Thymus (tissue), 11 donors: ENCODE measurements at regions not wholly inside any gene's neighbourhood (a gene's known extent, or its start where the extent isn't known, plus 50 kb on each side); places are given as distances from the start of the nearest gene placed in this dataset.

Experiments
- DNase-seq, 9 donors: peaks; one replicate each; pipeline ENCODE4 v3.0.0-alpha.2; 2013; ENCODE audit warnings: low spot score in 9 of 9, low read depth in 6 of 9, missing footprints in 1 of 9
- H3K27ac ChIP-seq, 2 donors: one replicate each; pipeline ENCODE4 v1.5.1; 2013; ENCODE audit warnings: control low read depth in 1 of 2, low read depth in 1 of 2, low read length in 1 of 2, mild to moderate bottlenecking in 1 of 2, moderate library complexity in 1 of 2
- H3K27me3 ChIP-seq, 2 donors: one replicate each; pipeline ENCODE4 v1.5.1; 2013; ENCODE audit warnings: low read length in 1 of 2; ENCODE audit not compliant: control insufficient read depth in 2 of 2, insufficient read depth in 1 of 2
- H3K36me3 ChIP-seq, 2 donors: one replicate each; pipeline ENCODE4 v1.5.1; 2013; ENCODE audit warnings: low read length in 1 of 2, mild to moderate bottlenecking in 1 of 2, moderate library complexity in 1 of 2; ENCODE audit not compliant: control insufficient read depth in 2 of 2, insufficient read depth in 2 of 2
- H3K4me1 ChIP-seq, 2 donors: one replicate each; pipeline ENCODE4 v1.5.1; 2013; ENCODE audit warnings: low read length in 2 of 2; ENCODE audit not compliant: control insufficient read depth in 2 of 2, insufficient read depth in 2 of 2
- H3K4me3 ChIP-seq, 2 donors: one replicate each; pipeline ENCODE4 v1.5.1; 2013; ENCODE audit warnings: low read length in 2 of 2, control low read depth in 1 of 2, mild to moderate bottlenecking in 1 of 2
- H3K9me3 ChIP-seq, 2 donors: one replicate each; pipeline ENCODE4 v1.5.1; 2013; ENCODE audit warnings: low read length in 1 of 2, mild to moderate bottlenecking in 1 of 2; ENCODE audit not compliant: control insufficient read depth in 2 of 2, insufficient read depth in 1 of 2
- WGBS: extraction: QIAGEN DNeasy Blood & Tissue Kit; methylation state at CpG from one replicate; pipeline ENCODE4 v1.1.7; 2013; 5-methylcytosine and 5-hydroxymethylcytosine counted together
- donor health status: healthy.

DNA sequence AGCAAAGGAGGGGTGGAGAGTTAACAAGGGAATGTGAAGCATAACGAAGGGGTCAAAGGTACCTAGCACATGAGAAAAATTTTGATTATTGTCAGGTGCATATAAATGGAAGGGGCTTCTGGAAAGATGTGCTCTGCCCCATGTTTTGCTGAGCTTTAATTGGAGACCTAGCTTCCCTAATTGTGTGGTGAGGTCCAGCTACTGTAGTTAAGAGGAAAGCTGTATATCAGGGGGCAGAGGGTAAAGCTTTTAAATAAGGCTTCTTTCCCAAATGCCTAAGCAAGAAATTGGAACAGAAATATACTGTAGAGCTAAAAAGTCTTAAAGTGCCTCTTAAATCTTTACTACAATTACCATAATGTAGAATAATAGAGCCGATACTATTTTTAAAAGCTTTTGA, 267.2 kb downstream of the MAT2B start:
- Histone ChIP-seq H3K36me3 (no peaks in the 10 kb centered on the region), H3K27ac (no peak overlapping the region), H3K27me3 (no peaks in the 10 kb centered on the region), H3K4me3 (no peak overlapping the region), H3K9me3 (no peaks in the 10 kb centered on the region), H3K4me1 (no peaks in the 10 kb centered on the region)
- WGBS = 84% methylated on average over 2 of the region's 2 CpGs
- no peak for DNase-seq

DNA sequence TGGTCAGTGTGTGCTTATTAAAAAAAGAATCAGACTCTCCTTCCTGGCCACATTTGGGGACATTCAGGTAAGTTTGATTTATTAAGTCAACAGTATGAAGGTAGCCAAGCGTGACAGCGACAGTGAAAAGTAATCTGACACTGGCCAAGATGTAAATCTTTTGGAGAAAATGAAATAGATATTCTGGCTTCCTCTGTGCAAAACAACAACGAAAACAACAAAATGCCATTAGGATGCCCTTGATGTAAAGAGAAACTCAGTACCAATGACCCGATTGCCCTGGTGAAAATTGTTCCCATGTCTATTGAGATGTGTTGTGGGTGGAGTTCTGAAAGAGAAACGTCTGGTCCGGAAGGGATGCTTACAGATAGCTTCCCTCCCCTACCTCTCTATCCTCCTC, 267.8 kb downstream of the MAT2B start:
- Histone ChIP-seq H3K27me3 (no peaks in the 10 kb centered on the region), H3K4me3 (no peak overlapping the region), H3K27ac (no peak overlapping the region), H3K36me3 (no peaks in the 10 kb centered on the region), H3K9me3 (no peaks in the 10 kb centered on the region), H3K4me1 (no peaks in the 10 kb centered on the region)
- no peak for DNase-seq
- WGBS = 93% methylated on average over 6 of the region's 6 CpGs

DNA sequence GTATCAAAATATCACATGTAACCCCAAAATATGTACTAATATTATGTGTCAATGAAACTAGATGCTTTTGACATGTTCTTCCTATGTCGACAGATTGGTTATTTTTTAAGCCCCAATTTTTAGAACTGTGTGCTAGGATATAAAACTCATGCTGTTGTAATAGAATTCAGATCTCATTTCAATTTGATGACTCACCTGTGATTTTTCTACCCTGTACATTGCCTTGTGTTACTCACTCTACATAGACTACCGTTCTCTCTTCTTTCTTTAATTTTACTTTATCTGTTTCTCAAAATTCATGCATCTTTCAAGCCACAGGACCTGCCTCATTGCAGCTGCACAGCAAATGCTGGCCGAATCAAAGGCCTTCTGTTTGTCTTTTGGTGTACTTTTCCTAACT, 284.5 kb downstream of the MAT2B start:
- H3K9me3 ChIP-seq = no peaks in the 10 kb centered on the region
- H3K36me3 ChIP-seq = no peaks in the 10 kb centered on the region
- no peak overlapping the region for H3K4me3 ChIP-seq
- H3K4me1 ChIP-seq = no peaks in the 10 kb centered on the region
- no peaks in the 10 kb centered on the region for H3K27me3 ChIP-seq
- 89% methylated on average over 3 of the region's 3 CpGs for WGBS
- H3K27ac ChIP-seq = no peak overlapping the region
- no peak for DNase-seq

DNA sequence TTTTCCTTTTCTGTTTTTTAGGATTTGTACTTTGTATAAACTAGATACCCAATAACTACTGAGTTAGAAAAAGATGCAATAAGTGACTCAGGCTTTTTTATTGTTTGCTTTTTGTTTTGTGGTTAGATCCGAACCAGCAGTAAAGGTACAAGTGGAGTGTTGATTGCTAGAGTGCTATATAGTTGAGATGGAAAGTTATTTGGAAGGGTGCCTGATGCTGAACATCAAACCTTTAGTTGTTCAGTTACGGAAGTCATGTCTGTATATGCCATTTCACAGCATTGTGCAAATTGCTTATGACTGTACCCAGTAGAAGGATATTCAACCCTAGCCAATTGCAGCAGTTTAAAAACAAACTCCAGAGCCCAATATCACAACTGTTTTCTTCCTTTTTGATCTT, 285.1 kb downstream of the MAT2B start:
- no peaks in the 10 kb centered on the region for H3K27me3 ChIP-seq
- no peak overlapping the region for H3K27ac ChIP-seq
- no peaks in the 10 kb centered on the region for H3K4me1 ChIP-seq
- no peak overlapping the region for H3K4me3 ChIP-seq
- DNase-seq = no peak
- 93% methylated on average over 2 of the region's 2 CpGs for WGBS
- H3K36me3 ChIP-seq = no peaks in the 10 kb centered on the region
- H3K9me3 ChIP-seq = no peaks in the 10 kb centered on the region

DNA sequence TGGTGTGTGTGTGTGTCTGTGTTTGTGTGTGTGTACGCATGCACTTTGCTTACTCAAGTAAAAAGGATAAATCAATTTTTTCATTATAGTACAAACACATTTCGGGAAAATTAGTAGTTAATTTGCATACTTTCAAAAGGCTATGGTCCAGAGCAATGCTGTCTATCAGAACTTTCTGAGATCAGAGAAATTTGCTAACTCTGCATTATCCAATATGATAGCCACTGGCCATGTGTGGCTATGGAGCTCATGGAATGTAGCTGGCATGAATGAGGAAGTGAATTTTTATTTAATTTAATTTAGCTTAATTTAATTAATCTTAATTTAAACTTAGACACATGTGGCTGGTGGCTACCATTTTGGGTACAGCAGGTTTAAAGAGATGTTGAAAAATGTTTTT, 289.6 kb downstream of the MAT2B start:
- DNase-seq = no peak
- Histone ChIP-seq H3K36me3 (no peaks in the 10 kb centered on the region), H3K4me3 (no peak overlapping the region), H3K9me3 (no peaks in the 10 kb centered on the region), H3K27ac (no peak overlapping the region), H3K27me3 (no peaks in the 10 kb centered on the region), H3K4me1 (no peaks in the 10 kb centered on the region)
- 94% methylated on average over 2 of the region's 2 CpGs for WGBS

DNA sequence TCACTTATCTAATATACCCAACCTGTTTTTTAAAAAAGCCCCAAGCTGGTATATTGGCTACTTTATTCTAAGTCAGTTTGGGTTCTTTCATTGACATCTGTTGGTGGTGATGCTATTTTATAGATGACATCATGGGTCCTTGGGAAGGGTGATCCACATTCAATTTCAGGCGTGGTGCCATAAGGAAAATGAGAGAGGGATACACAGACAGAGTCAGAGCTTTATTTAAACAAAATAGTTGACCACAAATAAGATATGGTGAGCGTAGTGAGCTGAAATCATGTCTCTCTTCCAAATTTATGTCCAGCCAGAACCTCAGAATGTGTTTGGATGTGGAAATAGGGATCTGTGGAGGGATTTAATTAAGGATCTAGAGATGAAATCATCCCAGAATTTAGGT, 302.4 kb downstream of the MAT2B start:
- H3K27ac ChIP-seq = no peak overlapping the region
- no peaks in the 10 kb centered on the region for H3K9me3 ChIP-seq
- H3K4me1 ChIP-seq = no peaks in the 10 kb centered on the region
- no peak for DNase-seq
- WGBS = 92% methylated on average over 2 of the region's 2 CpGs
- no peak overlapping the region for H3K4me3 ChIP-seq
- no peaks in the 10 kb centered on the region for H3K27me3 ChIP-seq
- H3K36me3 ChIP-seq = no peaks in the 10 kb centered on the region

DNA sequence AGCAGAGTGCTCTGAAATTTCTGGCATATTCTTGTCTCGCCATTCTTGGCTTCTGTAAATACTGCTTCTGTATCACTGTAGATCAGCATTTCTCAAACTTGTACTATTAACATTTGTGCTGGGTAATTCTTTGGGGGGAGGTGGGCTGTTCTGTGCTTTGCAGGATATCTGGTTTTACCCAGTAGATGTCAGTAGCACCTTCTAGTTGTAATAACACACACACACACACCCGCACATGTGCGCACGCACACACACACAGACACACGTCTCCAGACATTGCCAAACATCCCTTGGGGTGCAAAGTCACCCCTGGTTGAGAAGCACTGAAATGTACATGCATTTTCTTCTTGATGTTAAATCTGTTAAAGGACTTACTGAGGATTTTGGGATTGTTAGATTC, 304.1 kb downstream of the MAT2B start:
- no peaks in the 10 kb centered on the region for H3K27me3 ChIP-seq
- H3K4me1 ChIP-seq = no peaks in the 10 kb centered on the region
- no peaks in the 10 kb centered on the region for H3K36me3 ChIP-seq
- H3K9me3 ChIP-seq = no peaks in the 10 kb centered on the region
- H3K27ac ChIP-seq = no peak overlapping the region
- H3K4me3 ChIP-seq = no peak overlapping the region
- DNase-seq = no peak
- WGBS = 91% methylated on average over 5 of the region's 5 CpGs

DNA sequence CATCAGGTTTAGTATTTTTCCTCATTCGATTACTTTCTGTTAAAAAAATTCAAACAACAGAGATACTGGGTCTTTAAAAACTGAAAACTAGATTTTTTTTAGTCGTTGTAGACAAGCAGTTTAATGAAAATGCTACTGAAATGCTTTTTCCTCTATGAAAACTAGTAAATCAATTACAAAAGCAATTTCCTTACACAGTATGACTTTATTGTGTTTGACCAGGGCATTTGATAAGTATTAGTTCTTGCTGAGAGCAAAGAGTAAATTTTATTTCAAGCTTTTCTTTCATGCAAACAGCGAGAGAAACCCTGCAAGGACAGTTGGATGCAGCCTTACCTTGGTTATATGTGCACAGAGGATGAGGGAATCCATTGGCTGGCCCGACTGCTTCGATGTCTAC, 308.5 kb downstream of the MAT2B start:
- no peaks in the 10 kb centered on the region for H3K36me3 ChIP-seq
- H3K27me3 ChIP-seq = no peaks in the 10 kb centered on the region
- DNase-seq = no peak
- WGBS = 91% methylated on average over 5 of the region's 5 CpGs
- no peaks in the 10 kb centered on the region for H3K4me1 ChIP-seq
- no peak overlapping the region for H3K4me3 ChIP-seq
- H3K27ac ChIP-seq = no peak overlapping the region
- no peaks in the 10 kb centered on the region for H3K9me3 ChIP-seq

DNA sequence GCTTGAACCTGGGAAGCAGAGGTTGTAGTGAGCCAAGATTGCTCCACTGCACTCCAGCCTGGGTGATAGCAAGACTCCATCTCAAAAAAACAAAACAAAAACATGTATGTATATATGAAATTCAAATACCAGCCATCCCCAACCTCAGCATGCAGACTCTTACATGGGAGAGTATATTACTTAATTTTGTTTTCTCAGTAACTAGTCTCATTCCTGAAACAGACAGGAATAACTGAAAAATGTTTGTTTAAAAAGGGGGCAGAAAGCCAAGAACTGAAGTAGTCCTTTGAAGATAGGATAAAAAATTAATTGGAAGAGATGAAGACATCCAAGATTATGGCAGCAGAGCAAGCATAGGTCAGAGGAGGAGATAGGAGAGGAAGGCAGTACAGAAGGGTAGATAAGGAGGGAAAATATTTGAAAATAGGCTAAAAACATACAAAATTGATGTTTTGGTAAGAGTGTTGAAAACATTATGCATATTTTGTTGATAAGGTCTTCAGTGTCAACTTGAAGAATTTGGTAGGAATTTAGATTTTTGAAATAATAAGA, 309.9 kb downstream of the MAT2B start:
- H3K4me3 ChIP-seq = no peak overlapping the region
- H3K4me1 ChIP-seq = no peaks in the 10 kb centered on the region
- no peaks in the 10 kb centered on the region for H3K9me3 ChIP-seq
- no peaks in the 10 kb centered on the region for H3K27me3 ChIP-seq
- no peak overlapping the region for H3K27ac ChIP-seq
- DNase-seq = no peak
- no peaks in the 10 kb centered on the region for H3K36me3 ChIP-seq

DNA sequence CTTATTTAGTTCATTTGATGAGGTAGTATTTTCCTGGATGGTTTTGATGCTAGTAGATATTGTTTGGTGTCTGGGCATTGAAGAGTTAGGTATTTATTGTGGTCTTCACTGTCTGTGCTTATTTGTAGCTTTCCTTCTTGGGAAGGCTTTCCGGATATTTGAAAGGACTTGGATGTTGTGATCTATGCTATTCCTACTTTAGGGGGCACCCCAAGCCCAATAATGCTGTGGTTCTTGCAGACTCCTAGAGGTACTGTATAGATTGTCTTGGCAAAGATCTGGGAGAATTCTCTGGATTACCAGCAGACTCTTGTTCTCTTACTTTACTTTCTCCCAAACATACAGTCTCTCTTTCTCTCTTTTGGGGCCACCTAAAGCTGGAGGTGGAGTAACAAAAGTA, 315.7 kb downstream of the MAT2B start:
- Histone ChIP-seq H3K9me3 (peaks cover 0 to 3% of the 10 kb centered on the region in 2 donors), H3K27me3 (no peaks in the 10 kb centered on the region), H3K36me3 (no peaks in the 10 kb centered on the region), H3K4me1 (no peaks in the 10 kb centered on the region), H3K4me3 (no peak overlapping the region), H3K27ac (no peak overlapping the region)
- WGBS = 98% methylated on average over 1 of the region's 1 CpG
- no peak for DNase-seq
